NCI-H2081 treated with DMSO at 0.1 percent for 48 hours (cell line): ENCODE measurements at regions not wholly inside any gene's neighbourhood (a gene's known extent, or its start where the extent isn't known, plus 50 kb on each side); places are given as distances from the start of the nearest gene placed in this dataset.
A peak's percentile ranks its signal among the peaks of the same experiment; 100 is the strongest.

ENCODE experiments used
- DNase-seq: peaks from one replicate; lab custom pipeline; 2025; lab: John Stamatoyannopoulos, UW

GRCh38 chr11:123303924-123304323 is 108.9 kb upstream of the CLMP start:
- DNase-seq = no peak

GRCh38 chr11:123302751-123303195 is 107.7 kb upstream of the CLMP start:
- DNase-seq = no peak

GRCh38 chr11:123301696-123302400 is 106.8 kb upstream of the CLMP start:
- DNase-seq = no peak

GRCh38 chr11:123301013-123301591 is 106.1 kb upstream of the CLMP start:
- no peak for DNase-seq

GRCh38 chr11:123299721-123300120 is 104.7 kb upstream of the CLMP start:
- no peak for DNase-seq

GRCh38 chr11:123298488-123299447 is 103.7 kb upstream of the CLMP start:
- no peak for DNase-seq

- DNase-seq = no peak
These were observed 97.6 kb upstream of the CLMP start for GRCh38 chr11:123292647-123293046.

- no peak for DNase-seq
These were observed 96.3 kb upstream of the CLMP start for GRCh38 chr11:123291201-123291869.

GRCh38 chr11:123286761-123287160 is 91.7 kb upstream of the CLMP start:
- DNase-seq = no peak

GRCh38 chr11:123286255-123286654 is 91.2 kb upstream of the CLMP start:
- no peak for DNase-seq

GRCh38 chr11:123284454-123284853 is 89.4 kb upstream of the CLMP start:
- no peak for DNase-seq

GRCh38 chr11:123282597-123282996 is 87.5 kb upstream of the CLMP start:
- DNase-seq = no peak

- DNase-seq = no peak
These were observed 78.6 kb upstream of the CLMP start for GRCh38 chr11:123273616-123274015.

- DNase-seq = no peak
These were observed 77.5 kb upstream of the CLMP start for GRCh38 chr11:123272565-123272964.

GRCh38 chr11:123268156-123268555 is 73.1 kb upstream of the CLMP start:
- DNase-seq = no peak

- no peak for DNase-seq
These were observed 70.9 kb upstream of the CLMP start for GRCh38 chr11:123265951-123266350.

GRCh38 chr11:123264431-123264780 is 69.4 kb upstream of the CLMP start:
- DNase-seq = no peak

- peak; percentile 39 for DNase-seq
These were observed 66.5 kb upstream of the CLMP start for GRCh38 chr11:123261345-123262106.

GRCh38 chr11:123260511-123261211 is 65.6 kb upstream of the CLMP start:
- no peak for DNase-seq

GRCh38 chr11:123258877-123259276 is 63.8 kb upstream of the CLMP start:
- DNase-seq = no peak

- DNase-seq = no peak
These were observed 62.3 kb upstream of the CLMP start for GRCh38 chr11:123257370-123257769.
